K562 (cell line): ENCODE measurements at regions not wholly inside any gene's neighbourhood (a gene's known extent, or its start where the extent isn't known, plus 50 kb on each side); places are given as distances from the start of the nearest gene placed in this dataset.
A peak's percentile ranks its signal among the peaks of the same experiment; 100 is the strongest.

Experiments
- CBX8 ChIP-seq: fragments of 200-600 bp; sonication (generic); IDR thresholded peaks from 2 replicates; pipeline ENCODE4 v1.6.1; 2012; ENCODE audit warnings: borderline replicate concordance, mixed run types, low read depth, mild to moderate bottlenecking, moderate library complexity, mixed read lengths, low read length, control low read depth, inconsistent platforms; ENCODE audit not compliant: poor library complexity, severe bottlenecking; ENCODE audit errors: extremely low read depth
- CEBPG ChIP-seq, 3 experiments: fragments of 200-800 bp in 1 of 3; sonication (Bioruptor generic) in 1 of 3; sonication (generic) in 1 of 3; formaldehyde crosslinking in 1 of 3; IDR thresholded peaks in 2 of 3; conservative IDR thresholded peaks in 1 of 3; 2 replicates each; pipeline versions ENCODE4 v1.6.1 to v1.8.0; 2016 to 2022; ENCODE audit warnings: missing compliant biosample characterization in 2 of 3, missing genetic modification characterization in 2 of 3, mild to moderate bottlenecking in 1 of 3, missing genetic modification reagents in 1 of 3
- CTBP1 ChIP-seq: fragments of 450-650 bp; IDR thresholded peaks from 2 replicates; pipeline ENCODE4 v1.6.1; 2016; ENCODE audit warnings: borderline replicate concordance
- IFI16 ChIP-seq: fragments of 250-450 bp; sonication (Bioruptor Pico); IDR thresholded peaks from 2 replicates; pipeline ENCODE4 v2.1.2; 2022; ENCODE audit warnings: mild to moderate bottlenecking, inconsistent platforms
- LEF1 ChIP-seq: fragments of 450-650 bp; IDR thresholded peaks from 2 replicates; pipeline ENCODE4 v1.6.1; 2016; ENCODE audit warnings: mild to moderate bottlenecking
- MCM3 ChIP-seq: fragments of 450-650 bp; IDR thresholded peaks from 2 replicates; pipeline ENCODE4 v1.6.1; 2016
- MTA1 ChIP-seq: fragments of 450-650 bp; IDR thresholded peaks from 2 replicates; pipeline ENCODE4 v1.6.1; 2017; ENCODE audit warnings: borderline replicate concordance
- NCOA4 ChIP-seq: fragments of 450-650 bp; IDR thresholded peaks from 2 replicates; pipeline ENCODE4 v1.6.1; 2018; ENCODE audit warnings: mild to moderate bottlenecking; ENCODE audit not compliant: partially characterized antibody
- POLR2AphosphoS2 ChIP-seq: IDR thresholded peaks from 2 replicates; pipeline ENCODE4 v1.6.1; 2012; ENCODE audit warnings: low read length, improper control_type of control experiment
- RCOR1 ChIP-seq, 2 experiments: IDR thresholded peaks; 2 replicates each; pipeline ENCODE4 v1.6.1; 2012; ENCODE audit warnings: low read depth in 2 of 2, low read length in 2 of 2, borderline replicate concordance in 1 of 2, improper control_type of control experiment in 1 of 2
- SMAD1 ChIP-seq: fragments of 150-350 bp; IDR thresholded peaks from 2 replicates; pipeline ENCODE4 v1.6.1; 2014; ENCODE audit warnings: low read length, low read depth; ENCODE audit not compliant: partially characterized antibody
- SUPT5H ChIP-seq: fragments of 450-650 bp; IDR thresholded peaks from 2 replicates; pipeline ENCODE4 v1.6.1; 2016
- TEAD4 ChIP-seq, 2 experiments: sonication (generic) in 1 of 2; formaldehyde crosslinking in 1 of 2; IDR thresholded peaks; 2 replicates each; pipeline versions ENCODE4 v1.6.1 to v1.8.0; 2012 to 2022; ENCODE audit warnings: borderline replicate concordance in 1 of 2, inconsistent platforms in 1 of 2, low read length in 1 of 2, mild to moderate bottlenecking in 1 of 2, missing genetic modification reagents in 1 of 2
- ZBTB1 ChIP-seq: sonication (generic); formaldehyde crosslinking; IDR thresholded peaks from 2 replicates; pipeline ENCODE4 v1.8.1; 2023; ENCODE audit warnings: missing genetic modification reagents, low read depth, mild to moderate bottlenecking, borderline replicate concordance
- ZNF347 ChIP-seq: fragments of 450-650 bp; formaldehyde crosslinking; IDR thresholded peaks from 2 replicates; pipeline ENCODE4 v1.4.0; 2020; ENCODE audit warnings: low read depth, mild to moderate bottlenecking, moderate library complexity
- ZNF766 ChIP-seq: fragments of 200-800 bp; sonication (Bioruptor generic); conservative IDR thresholded peaks from 2 replicates; pipeline ENCODE4 v1.6.1; 2016; ENCODE audit warnings: missing genetic modification characterization, missing compliant biosample characterization
- TF ChIP-seq, protein P1 (sequence below), 2 experiments: fragments of 450-650 bp; IDR thresholded peaks; 2 replicates each; pipeline ENCODE4 v1.6.1; 2016; ENCODE audit warnings: mild to moderate bottlenecking in 2 of 2, borderline replicate concordance in 1 of 2, low read depth in 1 of 2, moderate library complexity in 1 of 2

DNA sequence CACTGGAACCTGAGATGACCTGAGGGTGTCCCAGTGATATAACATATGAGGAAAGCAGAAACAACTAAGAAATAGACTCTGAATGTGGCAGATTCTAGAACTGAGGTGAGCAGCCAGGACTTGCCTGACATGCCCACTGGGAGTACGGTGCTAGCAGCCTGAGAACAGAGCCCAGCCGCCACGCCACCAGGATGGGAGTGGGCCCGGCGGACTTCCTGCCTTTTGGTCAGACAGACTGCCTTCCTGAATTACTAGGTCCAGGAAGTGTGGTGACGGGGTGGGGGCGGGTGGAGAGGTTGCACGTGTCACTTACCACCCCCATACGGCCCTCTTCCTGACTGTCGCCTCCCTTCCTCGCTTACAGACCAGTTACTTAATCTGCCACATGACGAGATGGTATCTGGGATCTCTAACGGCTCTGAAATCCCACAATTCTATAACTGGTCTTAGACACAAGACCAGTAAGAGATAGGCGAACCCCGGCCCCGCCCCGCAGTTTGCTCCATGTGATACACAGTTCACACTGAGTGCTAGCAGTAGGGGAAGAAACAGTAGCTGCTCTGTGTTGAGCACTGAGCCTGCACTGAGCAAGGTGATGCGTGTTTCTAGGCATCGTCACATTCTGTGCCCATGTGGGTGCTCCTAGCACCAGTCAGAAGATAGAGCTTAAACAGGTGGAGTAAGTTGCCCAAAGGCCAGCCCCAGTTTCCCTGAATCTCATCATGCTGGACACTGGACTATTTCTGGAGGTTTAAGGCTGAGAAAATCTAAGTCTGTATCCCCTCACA, 95.7 kb downstream of the CPN2 start (continued):
- TF ChIP-seq, protein P1, sequence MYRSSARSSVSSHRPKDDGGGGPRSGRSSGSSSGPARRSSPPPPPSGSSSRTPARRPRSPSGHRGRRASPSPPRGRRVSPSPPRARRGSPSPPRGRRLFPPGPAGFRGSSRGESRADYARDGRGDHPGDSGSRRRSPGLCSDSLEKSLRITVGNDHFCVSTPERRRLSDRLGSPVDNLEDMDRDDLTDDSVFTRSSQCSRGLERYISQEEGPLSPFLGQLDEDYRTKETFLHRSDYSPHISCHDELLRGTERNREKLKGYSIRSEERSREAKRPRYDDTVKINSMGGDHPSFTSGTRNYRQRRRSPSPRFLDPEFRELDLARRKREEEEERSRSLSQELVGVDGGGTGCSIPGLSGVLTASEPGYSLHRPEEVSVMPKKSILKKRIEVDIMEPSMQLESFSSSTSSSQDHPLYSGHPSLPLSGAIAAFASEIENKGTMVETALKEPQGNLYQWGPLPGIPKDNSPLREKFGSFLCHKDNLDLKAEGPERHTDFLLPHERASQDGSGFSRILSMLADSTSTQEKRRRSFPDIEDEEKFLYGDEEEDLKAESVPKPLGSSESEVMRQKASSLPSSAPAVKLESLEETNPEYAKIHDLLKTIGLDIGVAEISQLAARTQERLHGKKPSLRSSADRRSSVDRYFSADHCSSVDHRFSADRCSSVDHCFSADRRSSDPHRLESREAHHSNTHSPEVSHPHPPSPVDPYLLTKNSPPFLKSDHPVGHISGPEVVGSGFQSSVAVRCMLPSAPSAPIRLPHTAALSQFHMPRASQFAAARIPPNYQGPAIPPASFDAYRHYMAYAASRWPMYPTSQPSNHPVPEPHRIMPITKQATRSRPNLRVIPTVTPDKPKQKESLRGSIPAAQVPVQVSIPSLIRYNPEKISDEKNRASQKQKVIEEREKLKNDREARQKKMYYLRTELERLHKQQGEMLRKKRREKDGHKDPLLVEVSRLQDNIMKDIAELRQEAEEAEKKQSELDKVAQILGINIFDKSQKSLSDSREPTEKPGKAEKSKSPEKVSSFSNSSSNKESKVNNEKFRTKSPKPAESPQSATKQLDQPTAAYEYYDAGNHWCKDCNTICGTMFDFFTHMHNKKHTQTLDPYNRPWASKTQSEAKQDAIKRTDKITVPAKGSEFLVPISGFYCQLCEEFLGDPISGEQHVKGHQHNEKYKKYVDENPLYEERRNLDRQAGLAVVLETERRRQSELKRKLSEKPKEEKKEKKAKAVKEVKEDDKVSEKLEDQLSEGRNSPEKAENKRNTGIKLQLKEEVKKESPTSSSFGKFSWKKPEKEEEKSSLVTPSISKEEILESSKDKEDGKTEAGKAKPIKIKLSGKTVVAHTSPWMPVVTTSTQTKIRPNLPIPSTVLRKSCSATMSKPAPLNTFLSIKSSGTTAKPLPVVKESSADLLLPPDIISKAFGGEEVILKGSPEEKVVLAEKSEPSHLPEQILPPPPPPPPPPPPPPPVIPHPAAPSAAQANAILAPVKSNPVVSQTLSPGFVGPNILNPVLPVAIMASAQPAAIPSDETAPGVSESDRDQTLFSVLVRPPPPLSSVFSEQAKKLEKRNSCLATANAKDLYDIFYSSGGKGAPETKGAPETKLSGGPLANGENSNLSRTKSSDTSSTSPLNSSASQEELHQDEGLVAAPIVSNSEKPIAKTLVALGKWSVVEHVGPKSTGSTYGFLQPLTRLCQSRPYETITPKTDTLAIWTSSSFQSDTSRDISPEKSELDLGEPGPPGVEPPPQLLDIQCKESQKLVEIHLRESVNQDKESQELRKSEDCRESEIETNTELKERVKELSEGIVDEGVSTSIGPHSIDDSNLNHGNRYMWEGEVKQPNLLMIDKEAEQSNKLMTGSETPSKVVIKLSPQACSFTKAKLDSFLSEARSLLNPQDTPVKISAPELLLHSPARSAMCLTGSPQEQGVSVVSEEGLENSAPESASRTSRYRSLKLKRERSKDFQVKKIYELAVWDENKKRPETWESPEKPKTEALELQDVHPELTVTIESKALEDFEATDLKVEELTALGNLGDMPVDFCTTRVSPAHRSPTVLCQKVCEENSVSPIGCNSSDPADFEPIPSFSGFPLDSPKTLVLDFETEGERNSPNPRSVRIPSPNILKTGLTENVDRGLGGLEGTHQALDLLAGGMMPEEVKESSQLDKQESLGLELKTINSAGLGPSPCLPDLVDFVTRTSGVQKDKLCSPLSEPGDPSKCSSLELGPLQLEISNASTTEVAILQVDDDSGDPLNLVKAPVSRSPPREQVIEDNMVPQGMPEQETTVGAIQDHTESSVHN (IDR thresholded peaks at IDR 0.05; ENCODE audit: borderline replicate concordance in 1 of 2, low read depth in 1 of 2), result peak in 1 of 2 experiments; percentile 97; a peak in 2 of 4 replicates
- TF ChIP-seq TEAD4 (IDR thresholded peaks at IDR 0.05; ENCODE audit: low read length) (peak; percentile 84), TEAD4 (CRISPR knock-in tag; IDR thresholded peaks at IDR 0.05; ENCODE audit: borderline replicate concordance) (no peak), MCM3 (no peak), ZNF766 (peak; percentile 86), NCOA4 (no peak), MTA1 (no peak; the same call in 1 of the 2 replicates), ZBTB1 (CRISPR knock-in tag) (no peak), SUPT5H (peak; percentile 82), LEF1 (peak; percentile 95), CBX8 (no peak), ZNF347 (no peak), IFI16 (CRISPR knock-in tag) (no peak), CTBP1 (peak; percentile 86), POLR2AphosphoS2 (peak; percentile 70; the same call in 1 of the 2 replicates), CEBPG (CRISPR knock-in tag; IDR thresholded peaks at IDR 0.05) (no peak; the same call in none of the 2 replicates), CEBPG (tag; conservative IDR thresholded peaks at IDR 0.05 in 1 of 2, IDR thresholded peaks at IDR 0.05 in 1 of 2) (peak; percentile 71 to 80; a peak in 3 of 4 replicates), RCOR1 (IDR thresholded peaks at IDR 0.05; ENCODE audit: borderline replicate concordance in 1 of 2, low read depth in 2 of 2, low read length in 2 of 2) (peak in 1 of 2 experiments; percentile 92; a peak in 3 of 4 replicates), SMAD1 (peak; percentile 90)
